ENCODE measurements at regions not wholly inside any gene's neighbourhood (a gene's known extent, or its start where the extent isn't known, plus 50 kb on each side); places are given as distances from the start of the nearest gene placed in this dataset.

DNA sequence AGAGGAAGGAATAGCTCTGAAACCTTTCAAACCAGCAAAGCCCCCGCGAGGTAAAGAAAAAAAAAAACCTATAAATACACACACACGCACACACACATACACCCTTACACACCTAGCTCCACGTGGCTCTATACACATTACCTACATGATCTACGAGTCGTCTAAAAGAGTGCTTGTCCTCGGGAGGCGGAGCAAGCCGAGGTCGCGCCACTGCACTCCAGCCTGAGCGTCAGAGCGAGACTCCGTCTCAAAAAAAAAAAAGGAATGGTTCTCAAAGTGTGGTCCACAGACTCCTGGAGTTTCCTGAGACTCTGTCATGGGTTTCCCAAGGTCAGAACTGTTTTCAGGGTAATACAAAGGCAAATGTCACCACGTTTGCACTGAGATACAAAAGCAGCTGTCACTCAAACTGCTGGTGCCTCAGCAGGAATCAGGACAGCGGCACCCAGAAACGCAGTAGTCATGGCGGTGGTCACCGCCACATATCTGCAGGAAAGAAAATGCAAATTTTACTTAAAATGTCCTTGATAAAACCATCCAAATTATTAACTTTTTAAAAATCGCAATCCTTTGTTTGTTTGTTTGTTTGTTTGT lies 130.0 kb upstream of the GPC1 start:
- TF ChIP-seq, protein P1, sequence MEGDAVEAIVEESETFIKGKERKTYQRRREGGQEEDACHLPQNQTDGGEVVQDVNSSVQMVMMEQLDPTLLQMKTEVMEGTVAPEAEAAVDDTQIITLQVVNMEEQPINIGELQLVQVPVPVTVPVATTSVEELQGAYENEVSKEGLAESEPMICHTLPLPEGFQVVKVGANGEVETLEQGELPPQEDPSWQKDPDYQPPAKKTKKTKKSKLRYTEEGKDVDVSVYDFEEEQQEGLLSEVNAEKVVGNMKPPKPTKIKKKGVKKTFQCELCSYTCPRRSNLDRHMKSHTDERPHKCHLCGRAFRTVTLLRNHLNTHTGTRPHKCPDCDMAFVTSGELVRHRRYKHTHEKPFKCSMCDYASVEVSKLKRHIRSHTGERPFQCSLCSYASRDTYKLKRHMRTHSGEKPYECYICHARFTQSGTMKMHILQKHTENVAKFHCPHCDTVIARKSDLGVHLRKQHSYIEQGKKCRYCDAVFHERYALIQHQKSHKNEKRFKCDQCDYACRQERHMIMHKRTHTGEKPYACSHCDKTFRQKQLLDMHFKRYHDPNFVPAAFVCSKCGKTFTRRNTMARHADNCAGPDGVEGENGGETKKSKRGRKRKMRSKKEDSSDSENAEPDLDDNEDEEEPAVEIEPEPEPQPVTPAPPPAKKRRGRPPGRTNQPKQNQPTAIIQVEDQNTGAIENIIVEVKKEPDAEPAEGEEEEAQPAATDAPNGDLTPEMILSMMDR (IDR thresholded peaks at IDR 0.05; ENCODE audit: insufficient read depth, low read length, missing control alignments): no peak
- H3K4me3 ChIP-seq (ENCODE audit: low read depth, low read length): no peak overlapping the region
- ChIA-PET CTCF (interaction anchor here (1.0 kb wide), 1 partner anchor 72 kb away, joined by 4 read pairs; no protein-coding TSS in a partner anchor), POLR2A (no interaction called here)
- DNase-seq (ENCODE audit: low read depth, low spot score): no peak

DNA sequence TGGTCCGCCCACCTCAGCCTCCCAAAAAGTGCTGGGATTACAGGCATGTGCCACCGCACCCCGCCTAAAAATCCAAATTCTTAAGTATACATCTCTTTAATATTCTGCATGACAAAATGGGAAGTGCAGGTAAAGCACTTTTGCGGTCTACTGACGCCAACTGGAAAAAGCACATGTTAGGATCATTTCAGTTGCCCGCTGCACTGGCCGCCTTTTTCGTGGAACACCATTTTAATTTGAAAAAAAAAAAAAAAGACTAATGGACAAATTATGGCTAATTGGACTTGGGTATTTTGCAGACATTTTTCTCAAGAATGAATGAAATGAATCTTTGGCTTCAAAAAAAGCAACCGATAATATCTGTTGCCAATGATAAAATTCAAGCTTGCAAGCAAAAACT lies 129.3 kb upstream of the GPC1 start:
- POLR2A ChIA-PET: no interaction called here
- H3K4me3 ChIP-seq (ENCODE audit: low read depth, low read length): no peak overlapping the region
- no peak for DNase-seq (ENCODE audit: low read depth, low spot score)
- TF ChIP-seq, protein P1 (IDR thresholded peaks at IDR 0.05; ENCODE audit: insufficient read depth, low read length, missing control alignments): no peak
- CTCF ChIA-PET: no interaction called here

DNA sequence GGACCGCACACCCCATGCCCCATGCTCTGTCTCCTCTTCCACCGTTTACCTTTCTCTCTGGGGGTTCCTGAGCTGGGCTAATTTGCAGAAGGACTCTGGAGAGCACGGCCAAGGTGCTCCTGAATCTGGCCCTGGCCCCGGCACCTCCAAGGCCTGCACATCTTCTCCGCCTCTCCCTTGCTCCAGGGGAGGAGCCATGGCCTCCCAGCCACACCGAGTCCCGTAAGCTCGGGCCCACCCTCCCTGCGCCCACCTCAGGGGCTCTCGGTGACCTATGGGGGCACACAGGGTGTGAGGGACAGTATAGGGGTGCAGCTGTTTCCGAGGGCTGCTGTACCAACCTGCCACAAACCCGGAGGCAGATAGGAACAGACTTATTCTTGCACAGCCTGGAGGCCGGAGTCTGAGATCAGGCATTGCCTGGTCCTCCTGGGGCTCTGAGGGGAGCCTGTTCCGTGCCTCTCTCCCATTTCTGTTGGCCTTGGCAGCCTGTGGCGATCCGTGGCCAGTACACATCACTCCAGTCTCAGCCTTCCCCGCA lies 127.3 kb upstream of the GPC1 start:
- CTCF ChIA-PET: interaction anchor here (1.1 kb wide), 1 partner anchor 13 kb away, joined by 4 read pairs; no protein-coding TSS in a partner anchor
- H3K4me3 ChIP-seq (ENCODE audit: low read depth, low read length): no peak overlapping the region
- POLR2A ChIA-PET: no interaction called here
- TF ChIP-seq, protein P1 (IDR thresholded peaks at IDR 0.05; ENCODE audit: insufficient read depth, low read length, missing control alignments): no peak
- no peak for DNase-seq (ENCODE audit: low read depth, low spot score)

DNA sequence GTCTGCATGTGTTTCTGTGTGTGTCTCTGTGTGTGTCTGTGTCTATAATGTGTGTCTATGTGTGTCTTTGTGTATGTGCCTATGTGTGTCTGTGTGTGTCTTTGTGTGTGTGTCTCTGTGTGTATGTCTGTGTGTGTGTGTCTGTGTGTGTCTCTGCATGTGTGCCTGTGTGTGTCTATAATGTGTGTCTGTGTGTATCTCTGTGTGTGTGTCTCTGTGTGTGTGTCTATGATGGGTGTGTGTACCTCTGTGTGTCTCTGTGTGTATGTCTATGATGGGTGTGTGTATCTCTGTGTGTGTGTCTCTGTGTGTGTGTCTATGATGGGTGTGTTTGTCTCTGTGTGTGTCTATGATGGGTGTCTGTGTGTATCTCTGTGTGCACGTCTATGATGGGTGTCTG lies 126.2 kb upstream of the GPC1 start:
- ChIA-PET CTCF (no interaction called here), POLR2A (no interaction called here)
- no peak for DNase-seq (ENCODE audit: low read depth, low spot score)
- TF ChIP-seq, protein P1 (IDR thresholded peaks at IDR 0.05; ENCODE audit: insufficient read depth, low read length, missing control alignments): no peak
- no peak overlapping the region for H3K4me3 ChIP-seq (ENCODE audit: low read depth, low read length)

DNA sequence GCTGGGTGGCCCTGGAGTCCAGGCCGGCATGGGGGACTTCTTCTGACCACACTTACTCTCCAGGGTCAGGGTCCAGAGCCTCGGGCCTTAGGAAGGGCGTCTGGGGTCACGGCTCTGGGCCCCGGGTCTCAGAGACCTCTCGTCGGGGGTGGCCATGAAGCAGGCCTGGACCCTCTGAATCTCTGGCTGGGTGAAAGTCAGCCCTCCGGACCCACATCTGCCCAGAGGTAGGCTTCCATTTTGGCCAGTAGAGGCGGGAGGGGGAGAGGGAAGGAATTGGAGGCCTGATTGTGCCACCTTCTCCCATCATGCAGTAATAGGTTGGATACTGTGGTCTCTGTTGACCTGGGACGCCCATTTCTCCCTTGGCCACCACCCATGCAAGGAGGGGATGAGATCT lies 125.3 kb upstream of the GPC1 start:
- TF ChIP-seq, protein P1 (IDR thresholded peaks at IDR 0.05; ENCODE audit: insufficient read depth, low read length, missing control alignments): no peak
- CTCF ChIA-PET: no interaction called here
- no peak for DNase-seq (ENCODE audit: low read depth, low spot score)
- no peak overlapping the region for H3K4me3 ChIP-seq (ENCODE audit: low read depth, low read length)
- POLR2A ChIA-PET: no interaction called here

DNA sequence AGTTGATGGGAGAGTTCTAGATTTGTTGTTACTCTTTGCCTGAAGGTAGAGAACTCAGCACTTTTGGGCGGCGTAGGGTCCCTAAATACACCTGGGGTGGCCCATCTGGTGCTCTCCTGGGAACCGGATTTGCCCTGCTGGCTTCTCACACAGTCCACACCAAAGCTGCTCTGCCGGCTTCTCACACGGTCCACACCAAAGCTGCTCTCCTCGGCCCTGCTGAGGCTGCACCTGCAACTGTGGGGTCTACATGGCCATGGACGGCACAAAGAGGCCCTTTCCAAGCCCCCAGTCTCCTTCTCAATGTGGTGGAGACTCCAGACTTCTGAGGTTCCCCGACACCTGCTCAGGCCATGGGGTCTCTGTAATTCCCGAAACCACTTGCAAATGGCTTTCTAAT lies 124.8 kb upstream of the GPC1 start:
- no peak overlapping the region for H3K4me3 ChIP-seq (ENCODE audit: low read depth, low read length)
- TF ChIP-seq, protein P1 (IDR thresholded peaks at IDR 0.05; ENCODE audit: insufficient read depth, low read length, missing control alignments): no peak
- ChIA-PET POLR2A (no interaction called here), CTCF (no interaction called here)
- no peak for DNase-seq (ENCODE audit: low read depth, low spot score)

Measured in AG04449 (cell line).